Neural cell (in vitro differentiated cells): ENCODE measurements at regions not wholly inside any gene's neighbourhood (a gene's known extent, or its start where the extent isn't known, plus 50 kb on each side); places are given as distances from the start of the nearest gene placed in this dataset.

ENCODE experiments used
- H2AFZ ChIP-seq: fragments of 200-600, 300-800 bp; sonication (generic), shearing (Covaris generic); 2 replicates; pipeline ENCODE4 v1.6.0; 2014; ENCODE audit warnings: low read depth, mild to moderate bottlenecking, antibody characterized with exemption, low read length, moderate library complexity
- H3F3A ChIP-seq: fragments of 200-600 bp; shearing (Covaris generic); 2 replicates; pipeline ENCODE4 v1.6.1; 2016; ENCODE audit warnings: mild to moderate bottlenecking, moderate library complexity, mixed read lengths, antibody characterized with exemption, low read length; ENCODE audit not compliant: insufficient read depth, poor library complexity, severe bottlenecking
- H3K27ac ChIP-seq: fragments of 200-600, 300-800 bp; sonication (generic), shearing (Covaris generic); 2 replicates; pipeline ENCODE4 v1.5.1; 2014; ENCODE audit warnings: mild to moderate bottlenecking, low read length, moderate library complexity
- H3K27me3 ChIP-seq: fragments of 300-800, 200-600 bp; sonication (generic), shearing (Covaris generic); 2 replicates; pipeline ENCODE4 v1.6.0; 2014; ENCODE audit warnings: mild to moderate bottlenecking, low read depth, low read length, moderate library complexity; ENCODE audit not compliant: insufficient read depth
- H3K36me3 ChIP-seq: fragments of 300-800, 200-600 bp; sonication (generic), shearing (Covaris generic); 2 replicates; pipeline ENCODE4 v1.5.1; 2014; ENCODE audit warnings: mild to moderate bottlenecking, antibody characterized with exemption, low read length, moderate library complexity; ENCODE audit not compliant: insufficient read depth
- H3K4me2 ChIP-seq: fragments of 300-800, 200-600 bp; sonication (generic), shearing (Covaris generic); 2 replicates; pipeline ENCODE4 v1.6.0; 2014; ENCODE audit warnings: mild to moderate bottlenecking, low read length
- H3K4me3 ChIP-seq: fragments of 300-800, 200-600 bp; sonication (generic), shearing (Covaris generic); 2 replicates; pipeline ENCODE4 v1.5.1; 2014; ENCODE audit warnings: mild to moderate bottlenecking, low read length, moderate library complexity
- H3K79me2 ChIP-seq: fragments of 200-600 bp; shearing (Covaris generic); replicated peaks from 2 replicates; pipeline ENCODE4 v1.6.0; 2014; ENCODE audit warnings: mild to moderate bottlenecking, low read length, moderate library complexity; ENCODE audit not compliant: insufficient read depth
- H3K9ac ChIP-seq: fragments of 300-800, 200-600 bp; sonication (generic), shearing (Covaris generic); 2 replicates; pipeline ENCODE4 v1.6.1; 2016; ENCODE audit warnings: mild to moderate bottlenecking, low read length, mixed read lengths
- H3K9me2 ChIP-seq: fragments of 200-600 bp; shearing (Covaris generic); 2 replicates; pipeline ENCODE4 v1.6.1; 2016; ENCODE audit warnings: mild to moderate bottlenecking, low read length, mixed read lengths; ENCODE audit not compliant: insufficient read depth
- H3K9me3 ChIP-seq: fragments of 200-600, 300-800 bp; sonication (generic), shearing (Covaris generic); 2 replicates; pipeline ENCODE4 v1.6.1; 2016; ENCODE audit warnings: mild to moderate bottlenecking, mixed run types, low read length, moderate library complexity, mixed read lengths
- H4K20me1 ChIP-seq: fragments of 200-600 bp; shearing (Covaris generic); 2 replicates; pipeline ENCODE4 v1.6.1; 2016; ENCODE audit warnings: mild to moderate bottlenecking, mixed run types; ENCODE audit not compliant: insufficient read depth
- CTCF ChIP-seq: fragments of 450-650 bp; IDR thresholded peaks from 2 replicates; pipeline ENCODE4 v1.5.1; 2014; ENCODE audit warnings: antibody characterized with exemption, mild to moderate bottlenecking, moderate library complexity; ENCODE audit not compliant: poor library complexity, severe bottlenecking
- EP300 ChIP-seq: fragments of 450-650 bp; conservative IDR thresholded peaks from 2 replicates; pipeline ENCODE4 v1.6.1; 2014; ENCODE audit warnings: antibody characterized with exemption, mild to moderate bottlenecking, moderate library complexity; ENCODE audit not compliant: poor library complexity, severe bottlenecking
- EZH2 ChIP-seq: fragments of 200-600, 300-800 bp; shearing (Covaris generic), sonication (generic); IDR thresholded peaks from 2 replicates; pipeline ENCODE4 v1.6.1; 2014; ENCODE audit warnings: antibody characterized with exemption, low read length, borderline replicate concordance, mild to moderate bottlenecking; ENCODE audit not compliant: insufficient read depth, poor library complexity, severe bottlenecking
- MXI1 ChIP-seq: fragments of 450-650 bp; conservative IDR thresholded peaks from 2 replicates; pipeline ENCODE4 v1.6.1; 2014; ENCODE audit warnings: antibody characterized with exemption, mild to moderate bottlenecking; ENCODE audit not compliant: poor library complexity, severe bottlenecking
- POLR2AphosphoS5 ChIP-seq: IDR thresholded peaks from 2 replicates; pipeline ENCODE4 v1.6.1; 2012
- RAD21 ChIP-seq: fragments of 450-650 bp; conservative IDR thresholded peaks from 2 replicates; pipeline ENCODE4 v1.6.1; 2014; ENCODE audit warnings: antibody characterized with exemption, mild to moderate bottlenecking, moderate library complexity
- REST ChIP-seq: IDR thresholded peaks from 2 replicates; pipeline ENCODE4 v1.6.1; 2012; ENCODE audit warnings: borderline replicate concordance
- SMC3 ChIP-seq: fragments of 450-650 bp; conservative IDR thresholded peaks from 2 replicates; pipeline ENCODE4 v1.6.1; 2014; ENCODE audit warnings: antibody characterized with exemption, mild to moderate bottlenecking, moderate library complexity; ENCODE audit not compliant: poor library complexity
- TAF1 ChIP-seq: IDR thresholded peaks from 2 replicates; pipeline ENCODE4 v1.6.1; 2012; ENCODE audit warnings: low read depth

- Histone ChIP-seq H3K27ac (no peak overlapping the region), H3K9me3 (no peaks in the 10 kb centered on the region), H2AFZ (no peak overlapping the region), H3K36me3 (no peaks in the 10 kb centered on the region), H3K9ac (no peak overlapping the region), H4K20me1 (no peaks in the 10 kb centered on the region), H3K9me2 (no peaks in the 10 kb centered on the region), H3K4me3 (no peak overlapping the region), H3K27me3 (no peaks in the 10 kb centered on the region), H3K79me2 (no peaks in the 10 kb centered on the region), H3K4me2 (no peak overlapping the region), H3F3A (no peaks in the 10 kb centered on the region)
- TF ChIP-seq EP300 (no peak), POLR2AphosphoS5 (no peak), MXI1 (no peak), SMC3 (peak; percentile 96), TAF1 (no peak), EZH2 (no peak), CTCF (peak; percentile 93), REST (no peak), RAD21 (peak; percentile 97)
These were observed 118.7 kb upstream of the SMAD3 start for GRCh38 chr15:66946578-66947164.

GRCh38 chr15:66947471-66947870, 117.9 kb upstream of the SMAD3 start:
- TF ChIP-seq MXI1: no peak
- no peak for TF ChIP-seq EP300
- no peak for TF ChIP-seq EZH2
- no peak for TF ChIP-seq RAD21
- TF ChIP-seq CTCF: no peak
- TF ChIP-seq SMC3: no peak
- no peak for TF ChIP-seq TAF1
- no peak for TF ChIP-seq REST
- TF ChIP-seq POLR2AphosphoS5: no peak
- H4K20me1 ChIP-seq: no peaks in the 10 kb centered on the region
- no peak overlapping the region for H3K4me3 ChIP-seq
- H3K9ac ChIP-seq: no peak overlapping the region
- H3K27ac ChIP-seq: no peak overlapping the region
- H3K27me3 ChIP-seq: no peaks in the 10 kb centered on the region
- H2AFZ ChIP-seq: no peak overlapping the region
- no peaks in the 10 kb centered on the region for H3F3A ChIP-seq
- H3K9me3 ChIP-seq: no peaks in the 10 kb centered on the region
- H3K36me3 ChIP-seq: no peaks in the 10 kb centered on the region
- no peaks in the 10 kb centered on the region for H3K79me2 ChIP-seq
- H3K4me2 ChIP-seq: no peak overlapping the region
- no peaks in the 10 kb centered on the region for H3K9me2 ChIP-seq
